Uterus (tissue), 2 donors: ENCODE measurements at regions not wholly inside any gene's neighbourhood (a gene's known extent, or its start where the extent isn't known, plus 50 kb on each side); places are given as distances from the start of the nearest gene placed in this dataset.

ENCODE experiments used
- CTCF ChIP-seq, 4 experiments: fragments of 200-600 bp in 2 of 4; fragments of 450-650 bp in 2 of 4; sonication (generic) in 2 of 4; IDR thresholded peaks; one replicate each; pipeline ENCODE4 v1.5.1; 2016 to 2019; ENCODE audit warnings: antibody characterized with exemption in 4 of 4, mild to moderate bottlenecking in 2 of 4, moderate library complexity in 1 of 4
- POLR2A ChIP-seq, 2 donors: fragments of 450-650 bp; IDR thresholded peaks; one replicate each; pipeline ENCODE4 v1.6.1; 2016; ENCODE audit warnings: antibody characterized with exemption in 2 of 2, mild to moderate bottlenecking in 1 of 2, moderate library complexity in 1 of 2

GRCh38 chr6:167570460-167571400 is 245.8 kb downstream of the TTLL2 start:
- TF ChIP-seq POLR2A (IDR thresholded peaks at IDR 0.05) (no peak), CTCF (IDR thresholded peaks at IDR 0.05) (no peak)
